ENCODE measurements at regions not wholly inside any gene's neighbourhood (a gene's known extent, or its start where the extent isn't known, plus 50 kb on each side); places are given as distances from the start of the nearest gene placed in this dataset.

GRCh38 chr4:45324455-45325417, 598.4 kb upstream of the GNPDA2 start (continued):
- TF ChIP-seq ZNF740 (CRISPR knock-in tag; IDR thresholded peaks at IDR 0.05) (no peak), ZBTB25 (CRISPR knock-in tag; IDR thresholded peaks at IDR 0.05) (no peak), TFAP4 (IDR thresholded peaks at IDR 0.05; ENCODE audit: borderline replicate concordance, low read depth) (no peak), SAP130 (CRISPR knock-in tag; IDR thresholded peaks at IDR 0.05; ENCODE audit: low read depth) (no peak), RXRA (CRISPR knock-in tag; IDR thresholded peaks at IDR 0.05) (no peak), ZBTB21 (CRISPR knock-in tag; IDR thresholded peaks at IDR 0.05) (no peak), SNAPC5 (CRISPR knock-in tag; IDR thresholded peaks at IDR 0.05; ENCODE audit: borderline replicate concordance) (no peak), REL (CRISPR knock-in tag; conservative IDR thresholded peaks at IDR 0.05) (no peak), ZNF142 (CRISPR knock-in tag; IDR thresholded peaks at IDR 0.05) (no peak)

Data from HepG2 (cell line).